NCI-H1105 (cell line): ENCODE measurements at regions not wholly inside any gene's neighbourhood (a gene's known extent, or its start where the extent isn't known, plus 50 kb on each side); places are given as distances from the start of the nearest gene placed in this dataset.

Experiments
- DNase-seq: peaks from one replicate; lab custom pipeline; 2025; lab: John Stamatoyannopoulos, UW

GRCh38 chr2:12347066-12347493 lies 369.7 kb upstream of the TRIB2 start:
- DNase-seq: no peak

GRCh38 chr2:12348216-12348615 lies 368.5 kb upstream of the TRIB2 start:
- no peak for DNase-seq

GRCh38 chr2:12350821-12351220 lies 365.9 kb upstream of the TRIB2 start:
- DNase-seq: no peak

GRCh38 chr2:12352889-12353288 lies 363.8 kb upstream of the TRIB2 start:
- peak; percentile 75 for DNase-seq

- DNase-seq: no peak
Observed at GRCh38 chr2:12361506-12361905, 355.2 kb upstream of the TRIB2 start.

- DNase-seq: no peak
Observed at GRCh38 chr2:12363138-12363537, 353.6 kb upstream of the TRIB2 start.

- DNase-seq: no peak
Observed at GRCh38 chr2:12363569-12363968, 353.2 kb upstream of the TRIB2 start.

- DNase-seq: no peak
Observed at GRCh38 chr2:12369566-12369965, 347.2 kb upstream of the TRIB2 start.

- no peak for DNase-seq
Observed at GRCh38 chr2:12376025-12376424, 340.7 kb upstream of the TRIB2 start.

- DNase-seq: no peak
Observed at GRCh38 chr2:12379143-12379542, 337.6 kb upstream of the TRIB2 start.

GRCh38 chr2:12381543-12382325 lies 335.0 kb upstream of the TRIB2 start:
- no peak for DNase-seq

- DNase-seq: no peak
Observed at GRCh38 chr2:12382366-12382765, 334.4 kb upstream of the TRIB2 start.

GRCh38 chr2:12389344-12390045 lies 327.2 kb upstream of the TRIB2 start:
- DNase-seq: no peak

- DNase-seq: no peak
Observed at GRCh38 chr2:12391116-12391515, 325.6 kb upstream of the TRIB2 start.

GRCh38 chr2:12396699-12397098 lies 320.0 kb upstream of the TRIB2 start:
- no peak for DNase-seq

- DNase-seq: no peak
Observed at GRCh38 chr2:12397854-12398253, 318.9 kb upstream of the TRIB2 start.

- no peak for DNase-seq
Observed at GRCh38 chr2:12399240-12399639, 317.5 kb upstream of the TRIB2 start.

GRCh38 chr2:12400543-12400942 lies 316.2 kb upstream of the TRIB2 start:
- no peak for DNase-seq

- DNase-seq: no peak
Observed at GRCh38 chr2:12402440-12403139, 314.1 kb upstream of the TRIB2 start.

- no peak for DNase-seq
Observed at GRCh38 chr2:12404497-12404896, 312.2 kb upstream of the TRIB2 start.

- DNase-seq: no peak
Observed at GRCh38 chr2:12407160-12407559, 309.6 kb upstream of the TRIB2 start.

- DNase-seq: no peak
Observed at GRCh38 chr2:12412898-12413305, 303.8 kb upstream of the TRIB2 start.

- no peak for DNase-seq
Observed at GRCh38 chr2:12415536-12415935, 301.2 kb upstream of the TRIB2 start.
